Fibroblast of mammary gland (primary cell): ENCODE measurements at regions not wholly inside any gene's neighbourhood (a gene's known extent, or its start where the extent isn't known, plus 50 kb on each side); places are given as distances from the start of the nearest gene placed in this dataset.

ENCODE experiments used
- DNase-seq: peaks from one replicate; pipeline ENCODE4 v3.0.0-alpha.2; 2010; ENCODE audit warnings: low read depth
- H3K4me3 ChIP-seq: 2 replicates; pipeline ENCODE4 v1.5.1; 2011; ENCODE audit warnings: low read depth, mild to moderate bottlenecking, low read length, moderate library complexity; ENCODE audit not compliant: control insufficient read depth
- TF ChIP-seq, protein P1 (sequence below): conservative IDR thresholded peaks from 2 replicates; pipeline ENCODE4 v1.5.1; 2011; ENCODE audit warnings: low read depth, low read length, inconsistent platforms; ENCODE audit not compliant: control insufficient read depth, insufficient read depth

DNA sequence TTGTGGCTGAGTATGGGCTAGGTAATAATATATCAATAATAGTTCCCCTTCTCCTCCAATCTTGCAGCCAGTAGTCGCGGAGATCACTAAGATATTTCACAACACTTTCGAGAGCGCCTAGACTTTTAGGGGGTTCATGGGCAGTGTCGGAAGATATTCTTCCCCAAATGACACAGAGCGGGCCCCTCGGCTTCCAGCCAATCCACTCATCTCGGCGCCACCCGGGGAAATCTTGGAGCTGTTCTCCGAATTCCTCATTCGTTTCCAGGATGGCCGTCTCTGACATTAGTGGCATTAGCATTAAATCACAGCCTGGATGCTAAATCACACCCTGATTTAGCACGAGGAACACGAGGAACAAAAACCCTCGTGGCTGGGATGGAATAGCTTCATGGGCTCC lies 437.7 kb downstream of the ZNF516 start:
- DNase-seq = no peak
- no peak overlapping the region for H3K4me3 ChIP-seq
- TF ChIP-seq, protein P1, sequence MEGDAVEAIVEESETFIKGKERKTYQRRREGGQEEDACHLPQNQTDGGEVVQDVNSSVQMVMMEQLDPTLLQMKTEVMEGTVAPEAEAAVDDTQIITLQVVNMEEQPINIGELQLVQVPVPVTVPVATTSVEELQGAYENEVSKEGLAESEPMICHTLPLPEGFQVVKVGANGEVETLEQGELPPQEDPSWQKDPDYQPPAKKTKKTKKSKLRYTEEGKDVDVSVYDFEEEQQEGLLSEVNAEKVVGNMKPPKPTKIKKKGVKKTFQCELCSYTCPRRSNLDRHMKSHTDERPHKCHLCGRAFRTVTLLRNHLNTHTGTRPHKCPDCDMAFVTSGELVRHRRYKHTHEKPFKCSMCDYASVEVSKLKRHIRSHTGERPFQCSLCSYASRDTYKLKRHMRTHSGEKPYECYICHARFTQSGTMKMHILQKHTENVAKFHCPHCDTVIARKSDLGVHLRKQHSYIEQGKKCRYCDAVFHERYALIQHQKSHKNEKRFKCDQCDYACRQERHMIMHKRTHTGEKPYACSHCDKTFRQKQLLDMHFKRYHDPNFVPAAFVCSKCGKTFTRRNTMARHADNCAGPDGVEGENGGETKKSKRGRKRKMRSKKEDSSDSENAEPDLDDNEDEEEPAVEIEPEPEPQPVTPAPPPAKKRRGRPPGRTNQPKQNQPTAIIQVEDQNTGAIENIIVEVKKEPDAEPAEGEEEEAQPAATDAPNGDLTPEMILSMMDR = no peak

DNA sequence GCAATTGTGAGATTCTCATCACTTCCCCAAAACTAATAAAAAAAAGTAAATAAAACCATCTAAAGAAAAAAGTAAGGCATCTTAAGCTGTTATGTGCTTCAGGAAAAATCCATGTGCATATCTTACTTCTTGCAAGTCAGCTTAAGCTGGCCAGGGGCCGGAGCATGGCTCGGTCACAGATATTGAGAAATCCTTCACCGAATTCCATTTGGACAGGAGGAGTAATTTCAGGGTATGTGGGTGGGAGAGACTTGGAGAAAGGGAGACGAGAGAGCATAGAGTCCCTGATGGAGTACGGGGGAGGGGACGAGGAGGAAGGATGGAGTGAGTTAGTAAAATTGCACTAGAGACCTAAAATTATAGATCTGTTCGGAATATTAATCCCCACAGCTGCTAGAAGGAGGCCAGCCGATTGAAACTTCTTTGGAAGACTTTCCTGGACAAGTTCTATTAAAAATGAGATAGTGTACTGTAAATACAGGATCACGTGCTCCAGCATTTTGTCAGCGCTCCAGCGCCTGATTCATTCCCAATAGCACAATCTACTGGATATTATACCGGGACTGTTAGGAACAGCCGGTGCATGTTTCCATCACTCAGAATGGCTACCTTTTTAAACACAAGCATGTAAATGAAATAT lies 438.5 kb downstream of the ZNF516 start:
- DNase-seq = peak; percentile 35
- TF ChIP-seq, protein P1 = no peak
- H3K4me3 ChIP-seq = no peak overlapping the region

DNA sequence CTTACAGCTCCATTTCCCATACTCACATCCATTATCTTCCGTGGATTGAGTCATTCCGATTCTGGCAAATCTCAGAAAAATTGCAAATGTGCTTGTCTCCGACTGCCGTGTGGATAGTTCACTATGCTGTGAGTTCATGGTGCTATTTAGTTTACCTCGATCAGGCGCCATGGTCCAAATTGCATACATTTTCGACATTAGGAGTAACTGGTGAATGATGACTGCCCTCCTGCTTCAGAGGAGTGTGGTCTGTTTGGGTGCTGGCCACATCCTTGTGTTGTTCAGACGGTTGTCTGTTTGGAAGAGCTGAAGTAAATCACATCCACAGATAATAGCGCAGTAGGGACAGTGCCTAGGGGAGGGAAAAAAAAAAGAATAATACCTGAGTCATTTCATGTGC lies 439.5 kb downstream of the ZNF516 start:
- DNase-seq = no peak
- H3K4me3 ChIP-seq = no peak overlapping the region
- TF ChIP-seq, protein P1 = no peak

DNA sequence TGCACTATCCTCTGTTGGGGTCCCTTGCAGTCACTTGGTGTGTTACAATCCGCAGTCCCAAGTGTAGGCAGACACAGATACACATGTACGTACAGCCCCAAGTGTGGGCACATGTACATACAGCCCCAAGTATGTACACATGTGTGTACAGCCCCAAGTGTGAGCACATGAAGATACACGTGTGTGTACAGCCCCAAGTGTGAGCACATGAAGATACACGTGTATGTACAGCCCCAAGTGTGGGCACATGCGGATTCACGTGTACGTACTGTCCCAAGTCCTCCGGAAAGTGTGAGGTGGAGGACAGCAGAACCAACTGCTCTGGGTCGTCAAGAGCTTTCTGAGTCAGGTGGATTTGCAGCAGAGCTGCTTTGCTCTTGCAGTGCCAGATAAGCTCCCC lies 440.0 kb downstream of the ZNF516 start:
- TF ChIP-seq, protein P1 = no peak
- DNase-seq = no peak
- no peak overlapping the region for H3K4me3 ChIP-seq

DNA sequence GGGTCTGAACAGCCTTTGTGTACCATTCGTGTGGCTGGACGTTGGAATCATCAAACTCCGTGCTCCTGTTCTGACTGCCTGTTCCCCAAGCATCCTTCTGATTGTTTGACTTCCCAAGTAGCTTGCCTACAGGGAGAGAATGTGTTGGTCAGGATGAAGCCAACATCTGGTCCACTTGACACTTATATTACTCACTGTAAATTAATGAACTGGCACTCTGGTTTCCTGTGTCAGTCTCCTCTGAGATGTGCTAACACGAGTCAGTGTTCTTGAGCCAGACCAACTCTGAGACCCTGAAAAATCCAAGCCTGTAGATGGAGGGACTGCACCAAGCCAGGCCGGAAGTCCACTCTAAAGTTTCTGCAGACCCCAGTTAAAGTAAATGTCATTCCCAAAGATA lies 440.9 kb downstream of the ZNF516 start:
- TF ChIP-seq, protein P1 = no peak

DNA sequence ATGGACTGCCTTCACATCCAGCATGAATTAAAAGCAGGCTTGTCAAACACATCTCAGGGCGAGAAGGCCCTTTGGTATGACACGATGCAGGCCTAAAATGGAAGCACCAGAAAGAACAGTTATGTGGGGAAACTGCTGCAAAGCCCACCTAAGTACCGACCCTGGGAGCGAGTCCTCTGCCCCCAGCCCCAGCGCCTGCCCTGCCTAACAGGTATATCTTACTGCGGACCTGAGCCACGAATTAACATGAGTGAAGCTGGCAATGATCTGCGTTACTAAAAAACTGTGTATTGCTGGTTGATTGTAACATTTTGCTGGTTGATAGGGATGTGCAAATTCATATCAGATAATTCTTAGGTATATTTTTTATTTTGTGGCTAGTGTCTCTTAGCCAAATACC lies 441.5 kb downstream of the ZNF516 start:
- no peak for DNase-seq
- TF ChIP-seq, protein P1 = no peak

More for the DNA sequence above, 440.9 kb downstream of the ZNF516 start:
- H3K4me3 ChIP-seq = no peak overlapping the region
- no peak for DNase-seq

DNA sequence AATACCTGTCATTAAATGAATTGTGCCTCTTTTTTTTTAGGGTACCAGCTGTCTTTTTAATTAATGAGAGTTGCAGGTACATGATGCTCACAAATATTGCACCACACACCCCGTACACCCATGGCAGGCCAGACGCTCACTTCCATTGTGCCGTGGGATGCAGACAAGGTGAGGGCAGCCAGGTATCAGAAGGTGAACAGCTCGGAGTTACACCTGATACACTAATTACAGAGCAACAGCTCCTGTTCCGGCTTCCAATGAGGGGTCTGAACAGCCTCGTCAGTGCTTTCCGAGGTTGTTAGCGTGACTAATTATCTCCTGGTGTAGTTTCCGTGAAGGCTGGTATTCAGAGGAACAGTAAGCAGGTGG lies 442.8 kb downstream of the ZNF516 start:
- no peak for DNase-seq
- no peak overlapping the region for H3K4me3 ChIP-seq
- TF ChIP-seq, protein P1 = no peak

More for the DNA sequence above, 441.5 kb downstream of the ZNF516 start:
- H3K4me3 ChIP-seq = no peak overlapping the region
